ENCODE measurements at regions not wholly inside any gene's neighbourhood (a gene's known extent, or its start where the extent isn't known, plus 50 kb on each side); places are given as distances from the start of the nearest gene placed in this dataset.

DNA sequence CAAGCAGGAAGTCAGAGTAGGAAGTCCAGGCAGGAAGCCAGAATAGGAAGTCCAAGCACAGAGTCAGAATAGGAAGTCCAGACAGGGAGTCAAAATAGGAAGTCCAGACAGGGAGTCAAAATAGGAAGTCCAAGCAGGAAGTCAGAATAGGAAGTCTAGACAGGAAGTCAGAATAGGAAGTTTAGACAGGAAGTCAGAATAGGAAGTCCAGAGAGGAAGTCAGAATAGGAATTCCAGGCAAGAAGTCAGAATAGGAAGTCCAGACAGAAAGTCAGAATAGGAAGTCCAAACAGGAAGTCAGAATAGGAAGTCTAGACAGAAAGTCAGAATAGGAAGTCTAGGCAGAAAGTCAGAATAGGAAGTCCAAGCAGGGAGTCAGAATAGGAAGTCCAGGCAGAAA is 105.3 kb upstream of the C16orf82 start:
- TF ChIP-seq EZH2phosphoT487 (IDR thresholded peaks at IDR 0.05; ENCODE audit: insufficient read depth, low read depth), result no peak
- TF ChIP-seq EZH2 (IDR thresholded peaks at IDR 0.05; ENCODE audit: insufficient read depth, poor library complexity, severe bottlenecking), result no peak
